HepG2 (cell line): ENCODE measurements at regions not wholly inside any gene's neighbourhood (a gene's known extent, or its start where the extent isn't known, plus 50 kb on each side); places are given as distances from the start of the nearest gene placed in this dataset.

ENCODE experiments used
- ATAC-seq: fragments of 200-7000 bp; cut with Tn5 transposase; 3 replicates; pipeline ENCODE4 v1.9.1; 2020; ENCODE audit warnings: mild to moderate bottlenecking, moderate library complexity
- BruUV-seq: library from RNA; stranded (reverse); fragments of 400-500 nt; replicated peaks from 2 replicates; lab custom pipeline; 2021; lab: Mats Ljungman, UMichigan
- CTCF ChIA-PET: fragments of 300-600 bp; formaldehyde crosslinking; extraction: SDS; loops from one replicate; lab custom pipeline; 2021; ENCODE audit warnings: low total read pairs, inconsistent platforms, low intra/inter-chr PET ratio; lab: Yijun Ruan, JAX
- POLR2A ChIA-PET: fragments of 350-600 bp; sonication (Branson Sonifier 250); formaldehyde crosslinking; loops from one replicate; lab custom pipeline; 2020; ENCODE audit warnings: antibody characterized with exemption, inconsistent platforms; lab: Yijun Ruan, JAX
- DNase-seq: peaks from one replicate; pipeline ENCODE4 v3.0.0-alpha.2; 2015; ENCODE audit warnings: low spot score
- FAIRE-seq: peaks from 3 replicates; lab custom pipeline; 2011; peaks lifted over from hg19 to GRCh38; lab: Jason Lieb, UNC
- H2AFZ ChIP-seq: one replicate; pipeline ENCODE4 v1.6.1; 2011; ENCODE audit warnings: low read length, inconsistent platforms
- H3K27ac ChIP-seq: fragments of 300-600 bp; 3 replicates; pipeline ENCODE4 v1.8.0; 2011; ENCODE audit warnings: mixed run types, mild to moderate bottlenecking, mixed read lengths, low read length, inconsistent platforms; ENCODE audit not compliant: insufficient read depth; ENCODE audit errors: extremely low read length
- H3K27me3 ChIP-seq, 2 experiments: fragments of 200-600 bp in 1 of 2; 2 replicates in 1 of 2; 3 replicates in 1 of 2; pipeline versions ENCODE4 v1.6.0 to v1.8.0; 2011; ENCODE audit warnings: low read length in 2 of 2, mild to moderate bottlenecking in 2 of 2, moderate library complexity in 2 of 2, inconsistent platforms in 1 of 2; ENCODE audit not compliant: insufficient read depth in 2 of 2, control insufficient read depth in 1 of 2
- H3K36me3 ChIP-seq, 2 experiments: fragments of 200-600 bp in 1 of 2; replicated peaks in 1 of 2; 2 replicates in 1 of 2; 3 replicates in 1 of 2; pipeline versions ENCODE4 v1.5.1 to v1.8.0; 2011; ENCODE audit warnings: low read length in 2 of 2, inconsistent platforms in 1 of 2; ENCODE audit not compliant: insufficient read depth in 2 of 2, control insufficient read depth in 1 of 2
- H3K4me1 ChIP-seq: 2 replicates; pipeline ENCODE4 v1.5.1; 2012; ENCODE audit warnings: low read length, inconsistent platforms; ENCODE audit not compliant: insufficient read depth
- H3K4me2 ChIP-seq: 2 replicates; pipeline ENCODE4 v1.6.0; 2011; ENCODE audit warnings: low read depth, low read length, inconsistent platforms
- H3K4me3 ChIP-seq, 3 experiments: fragments of 200-600 bp in 1 of 3; sonication (generic), shearing (Covaris generic) in 1 of 3; replicated peaks in 1 of 3; 2 replicates each; pipeline ENCODE4 v1.5.1; 2011 to 2016; ENCODE audit warnings: low read length in 3 of 3, inconsistent platforms in 2 of 3, low read depth in 2 of 3, mild to moderate bottlenecking in 2 of 3, control low read depth in 1 of 3, mixed read lengths in 1 of 3; ENCODE audit not compliant: insufficient read depth in 1 of 3
- H3K79me2 ChIP-seq: one replicate; pipeline ENCODE4 v1.6.1; 2011; ENCODE audit warnings: low read length, inconsistent platforms; ENCODE audit not compliant: insufficient read depth
- H3K9ac ChIP-seq: 2 replicates; pipeline ENCODE4 v1.6.0; 2011; ENCODE audit warnings: mild to moderate bottlenecking, low read depth, low read length, inconsistent platforms; ENCODE audit not compliant: insufficient read depth
- H3K9me3 ChIP-seq: 2 replicates; pipeline ENCODE4 v1.5.1; 2012; ENCODE audit warnings: mild to moderate bottlenecking, low read length
- H4K20me1 ChIP-seq: 2 replicates; pipeline ENCODE4 v1.6.0; 2011; ENCODE audit warnings: inconsistent platforms, mild to moderate bottlenecking, low read length, moderate library complexity; ENCODE audit not compliant: insufficient read depth
- KAT7 ChIP-seq: IDR thresholded peaks from 2 replicates; pipeline ENCODE4 v1.6.1; 2018; ENCODE audit warnings: borderline replicate concordance, missing compliant biosample characterization
- MNT ChIP-seq: fragments of 450-650 bp; IDR thresholded peaks from 2 replicates; pipeline ENCODE4 v1.6.1; 2016
- NFE2 ChIP-seq: sonication (generic); formaldehyde crosslinking; IDR thresholded peaks from 2 replicates; pipeline ENCODE4 v1.4.0; 2020; ENCODE audit warnings: missing genetic modification reagents
- POLR2G ChIP-seq: fragments of 200-400 bp; formaldehyde crosslinking; IDR thresholded peaks from 2 replicates; pipeline ENCODE4 v1.6.1; 2018; ENCODE audit warnings: mild to moderate bottlenecking, low read depth, low read length, moderate library complexity
- SMAD3 ChIP-seq: sonication (generic); formaldehyde crosslinking; IDR thresholded peaks from 2 replicates; pipeline ENCODE4 v1.4.0; 2020; ENCODE audit warnings: missing genetic modification reagents
- SMARCE1 ChIP-seq: fragments of 450-650 bp; IDR thresholded peaks from 2 replicates; pipeline ENCODE4 v1.6.1; 2017; ENCODE audit warnings: borderline replicate concordance
- ZBTB7B ChIP-seq: sonication (generic); formaldehyde crosslinking; IDR thresholded peaks from 2 replicates; pipeline ENCODE4 v1.4.0; 2020; ENCODE audit warnings: missing genetic modification reagents
- ZFYVE20 ChIP-seq: sonication (generic); formaldehyde crosslinking; IDR thresholded peaks from 2 replicates; pipeline ENCODE4 v1.8.0; 2023; ENCODE audit warnings: low read depth, mild to moderate bottlenecking, moderate library complexity, missing genetic modification reagents, borderline replicate concordance
- ZMAT3 ChIP-seq: sonication (generic); formaldehyde crosslinking; conservative IDR thresholded peaks from 2 replicates; pipeline ENCODE4 v1.7.0; 2021; ENCODE audit warnings: missing genetic modification reagents
- in situ Hi-C: cut with HindIII; loops from 2 replicates; pipeline ENCODE4 v1.10.0; 2017; ENCODE audit warnings: low pct_unique_long_range_greater_than_20kb; ENCODE audit not compliant: extremely low pct_ligation_motif_present
- intact Hi-C: fragments of 100-400 bp; cut with micrococcal nuclease; formaldehyde crosslinking; loops from one replicate; pipeline ENCODE4 v1.10.0; 2022; ENCODE audit not compliant: unreplicated experiment

GRCh38 chr10:109556399-109556798 is 366.9 kb downstream of the XPNPEP1 start:
- Histone ChIP-seq H2AFZ (no peak overlapping the region), H3K9ac (no peak overlapping the region), H3K4me2 (no peak overlapping the region), H3K4me3 (no peak overlapping the region), H3K36me3 (no peaks in the 10 kb centered on the region), H4K20me1 (no peaks in the 10 kb centered on the region), H3K4me1 (no peaks in the 10 kb centered on the region), H3K27me3 (no peaks in the 10 kb centered on the region), H3K9me3 (no peaks in the 10 kb centered on the region), H3K79me2 (no peaks in the 10 kb centered on the region), H3K27ac (no peak overlapping the region)
- in situ Hi-C loops (no loop called here), intact Hi-C loops (no loop called here)
- POLR2A ChIA-PET: no interaction called here
- CTCF ChIA-PET: no interaction called here
- ATAC-seq (no peak), FAIRE-seq (no peak), DNase-seq (no peak)
- no TSS peak for BruUV-seq
- TF ChIP-seq POLR2G (no peak), KAT7 (CRISPR knock-in tag) (no peak), ZMAT3 (CRISPR knock-in tag) (no peak), MNT (no peak), NFE2 (CRISPR knock-in tag) (no peak), ZFYVE20 (CRISPR knock-in tag) (no peak), SMARCE1 (no peak), ZBTB7B (CRISPR knock-in tag) (no peak), SMAD3 (CRISPR knock-in tag) (no peak)
